HCT116 (cell line): ENCODE measurements at regions not wholly inside any gene's neighbourhood (a gene's known extent, or its start where the extent isn't known, plus 50 kb on each side); places are given as distances from the start of the nearest gene placed in this dataset.

Experiments used
- ATAC-seq: fragments of 200-7000 bp; cut with Tn5 transposase; 2 replicates; pipeline ENCODE4 v1.9.1; 2020; ENCODE audit warnings: mild to moderate bottlenecking, moderate library complexity
- BruUV-seq: library from RNA; stranded (reverse); fragments of 400-500 nt; replicated peaks from 2 replicates; lab custom pipeline; 2021; lab: Mats Ljungman, UMichigan
- CTCF ChIA-PET: fragments of 300-600 bp; sonication (Branson Sonifier 250); formaldehyde crosslinking; loops from one replicate; lab custom pipeline; 2021; ENCODE audit warnings: antibody characterized with exemption; lab: Charles Lee
- POLR2A ChIA-PET: fragments of 300-600, 350-600 bp; sonication (Branson Sonifier 250); formaldehyde crosslinking; loops from one replicate; lab custom pipeline; 2021; ENCODE audit warnings: antibody characterized with exemption; lab: Charles Lee
- RAD21 ChIA-PET, 2 experiments: fragments of 300-600 bp; sonication (Branson Sonifier 250); formaldehyde crosslinking; loops; one replicate each; lab custom pipeline; 2023; ENCODE audit warnings: low total read pairs in 2 of 2; ENCODE audit not compliant: uncharacterized antibody in 2 of 2, unreplicated experiment in 2 of 2, low non-redundant PET in 1 of 2; lab: Charles Lee
- DNase-seq: peaks from one replicate; pipeline ENCODE4 v3.0.0-alpha.2; 2010; ENCODE audit warnings: low read depth, low spot score
- H2AFZ ChIP-seq: fragments of 200-600 bp; shearing (Covaris generic), sonication (generic); 2 replicates; pipeline ENCODE4 v1.6.1; 2017; ENCODE audit warnings: low read depth, mixed run types, mixed read lengths, antibody characterized with exemption, low read length; ENCODE audit not compliant: poor library complexity, severe bottlenecking
- H3K27ac ChIP-seq: 2 replicates; pipeline ENCODE4 v1.5.1; 2012; ENCODE audit warnings: low read depth, low read length
- H3K27me3 ChIP-seq: fragments of 200-600 bp; sonication (generic); 2 replicates; pipeline ENCODE4 v1.6.1; 2016; ENCODE audit warnings: mixed run types, low read length, mixed read lengths; ENCODE audit not compliant: insufficient read depth
- H3K36me3 ChIP-seq, 2 experiments: fragments of 200-500 bp in 1 of 2; fragments of 200-600 bp in 1 of 2; sonication (Bioruptor generic) in 1 of 2; sonication (generic) in 1 of 2; 2 replicates each; pipeline versions ENCODE4 v1.5.1 to v1.6.1; 2014 to 2016; ENCODE audit warnings: low read length in 2 of 2, inconsistent platforms in 1 of 2, mixed read lengths in 1 of 2, mixed run types in 1 of 2; ENCODE audit not compliant: insufficient read depth in 2 of 2, control insufficient read depth in 1 of 2
- H3K4me1 ChIP-seq, 2 experiments: fragments of 200-600 bp in 1 of 2; sonication (generic) in 1 of 2; 2 replicates each; pipeline versions ENCODE4 v1.5.1 to v1.6.1; 2012 to 2017; ENCODE audit warnings: low read length in 2 of 2, inconsistent platforms in 1 of 2, mild to moderate bottlenecking in 1 of 2, mixed read lengths in 1 of 2, mixed run types in 1 of 2, moderate library complexity in 1 of 2; ENCODE audit not compliant: insufficient read depth in 2 of 2, control insufficient read depth in 1 of 2
- H3K4me2 ChIP-seq: fragments of 200-600 bp; sonication (generic); 2 replicates; pipeline ENCODE4 v1.6.1; 2017; ENCODE audit warnings: mixed run types, low read length, mixed read lengths
- H3K4me3 ChIP-seq, 2 experiments: fragments of 200-600 bp in 1 of 2; sonication (generic) in 1 of 2; replicated peaks in 1 of 2; 2 replicates each; pipeline ENCODE4 v1.5.1; 2011 to 2016; ENCODE audit warnings: low read length in 2 of 2, control low read depth in 1 of 2, low read depth in 1 of 2, mild to moderate bottlenecking in 1 of 2, mixed read lengths in 1 of 2, mixed run types in 1 of 2
- H3K79me2 ChIP-seq: fragments of 200-600 bp; sonication (generic); 2 replicates; pipeline ENCODE4 v1.6.1; 2017; ENCODE audit warnings: mild to moderate bottlenecking, mixed run types, low read length, moderate library complexity, mixed read lengths; ENCODE audit not compliant: insufficient read depth
- H3K9ac ChIP-seq: fragments of 200-600 bp; sonication (generic); 2 replicates; pipeline ENCODE4 v1.6.1; 2016; ENCODE audit warnings: low read length, mixed read lengths
- H3K9me2 ChIP-seq: fragments of 200-600 bp; sonication (generic), shearing (Covaris generic); 2 replicates; pipeline ENCODE4 v1.6.1; 2017; ENCODE audit warnings: mixed run types, mild to moderate bottlenecking, moderate library complexity; ENCODE audit not compliant: insufficient read depth
- H3K9me3 ChIP-seq, 2 experiments: fragments of 200-500 bp in 1 of 2; fragments of 200-600 bp in 1 of 2; sonication (Bioruptor generic) in 1 of 2; sonication (generic) in 1 of 2; 2 replicates each; pipeline ENCODE4 v1.6.1; 2014 to 2017; ENCODE audit warnings: low read length in 2 of 2, mixed read lengths in 2 of 2, inconsistent platforms in 1 of 2, low read depth in 1 of 2, mild to moderate bottlenecking in 1 of 2, mixed run types in 1 of 2, moderate library complexity in 1 of 2; ENCODE audit not compliant: control insufficient read depth in 1 of 2, insufficient read depth in 1 of 2
- H4K20me1 ChIP-seq: fragments of 200-600 bp; sonication (generic), shearing (Covaris generic); 2 replicates; pipeline ENCODE4 v1.6.1; 2017; ENCODE audit warnings: mixed run types, mild to moderate bottlenecking, moderate library complexity; ENCODE audit not compliant: insufficient read depth
- CBX3 ChIP-seq: IDR thresholded peaks from 2 replicates; pipeline ENCODE4 v1.6.1; 2012; ENCODE audit warnings: low read depth
- CEBPB ChIP-seq: IDR thresholded peaks from 2 replicates; pipeline ENCODE4 v1.6.1; 2012; ENCODE audit warnings: low read depth
- EGR1 ChIP-seq: IDR thresholded peaks from 2 replicates; pipeline ENCODE4 v1.6.1; 2012; ENCODE audit warnings: low read depth
- ELF1 ChIP-seq: IDR thresholded peaks from 2 replicates; pipeline ENCODE4 v1.6.1; 2012; ENCODE audit warnings: low read depth, borderline replicate concordance
- FOSL1 ChIP-seq: IDR thresholded peaks from 2 replicates; pipeline ENCODE4 v1.6.1; 2012; ENCODE audit warnings: low read depth
- JUND ChIP-seq: IDR thresholded peaks from 2 replicates; pipeline ENCODE4 v1.6.1; 2012
- MAX ChIP-seq: IDR thresholded peaks from 2 replicates; pipeline ENCODE4 v1.6.1; 2012
- POLR2A ChIP-seq: IDR thresholded peaks from 2 replicates; pipeline ENCODE4 v1.7.0; 2011; ENCODE audit warnings: borderline replicate concordance; ENCODE audit not compliant: insufficient read depth, insufficient read length; ENCODE audit errors: extremely low read depth
- RAD21 ChIP-seq: IDR thresholded peaks from 2 replicates; pipeline ENCODE4 v1.6.1; 2012; ENCODE audit warnings: low read depth, mild to moderate bottlenecking
- SIN3A ChIP-seq: IDR thresholded peaks from 2 replicates; pipeline ENCODE4 v1.6.1; 2012; ENCODE audit warnings: low read depth
- SP1 ChIP-seq: IDR thresholded peaks from 2 replicates; pipeline ENCODE4 v1.6.1; 2012; ENCODE audit warnings: low read depth
- YY1 ChIP-seq: IDR thresholded peaks from 2 replicates; pipeline ENCODE4 v1.6.1; 2011; ENCODE audit warnings: low read length, low read depth, moderate library complexity, mild to moderate bottlenecking; ENCODE audit not compliant: insufficient replicate concordance; ENCODE audit errors: extremely low read depth
- ZFX ChIP-seq: fragments of 450-650 bp; IDR thresholded peaks from 2 replicates; pipeline ENCODE4 v1.6.1; 2017
- intact Hi-C: fragments of 100-400 bp; cut with micrococcal nuclease; formaldehyde crosslinking; loops from 2 replicates; pipeline ENCODE4 v1.10.0; 2022
- TF ChIP-seq, protein P1 (sequence below), 3 experiments: fragments of 200-600 bp in 1 of 3; sonication (generic) in 1 of 3; IDR thresholded peaks in 2 of 3; conservative IDR thresholded peaks in 1 of 3; 2 replicates each; pipeline ENCODE4 v1.5.1; 2012 to 2017; ENCODE audit warnings: low read depth in 2 of 3, low read length in 2 of 3, antibody characterized with exemption in 1 of 3, borderline replicate concordance in 1 of 3, control low read depth in 1 of 3, mild to moderate bottlenecking in 1 of 3, mixed read lengths in 1 of 3, mixed run types in 1 of 3, moderate library complexity in 1 of 3; ENCODE audit not compliant: insufficient read depth in 1 of 3
- TF ChIP-seq, protein P2 (sequence below): IDR thresholded peaks from 2 replicates; pipeline ENCODE4 v1.6.1; 2011; ENCODE audit warnings: mild to moderate bottlenecking, low read length, moderate library complexity; ENCODE audit not compliant: insufficient replicate concordance; ENCODE audit errors: extremely low read depth

DNA sequence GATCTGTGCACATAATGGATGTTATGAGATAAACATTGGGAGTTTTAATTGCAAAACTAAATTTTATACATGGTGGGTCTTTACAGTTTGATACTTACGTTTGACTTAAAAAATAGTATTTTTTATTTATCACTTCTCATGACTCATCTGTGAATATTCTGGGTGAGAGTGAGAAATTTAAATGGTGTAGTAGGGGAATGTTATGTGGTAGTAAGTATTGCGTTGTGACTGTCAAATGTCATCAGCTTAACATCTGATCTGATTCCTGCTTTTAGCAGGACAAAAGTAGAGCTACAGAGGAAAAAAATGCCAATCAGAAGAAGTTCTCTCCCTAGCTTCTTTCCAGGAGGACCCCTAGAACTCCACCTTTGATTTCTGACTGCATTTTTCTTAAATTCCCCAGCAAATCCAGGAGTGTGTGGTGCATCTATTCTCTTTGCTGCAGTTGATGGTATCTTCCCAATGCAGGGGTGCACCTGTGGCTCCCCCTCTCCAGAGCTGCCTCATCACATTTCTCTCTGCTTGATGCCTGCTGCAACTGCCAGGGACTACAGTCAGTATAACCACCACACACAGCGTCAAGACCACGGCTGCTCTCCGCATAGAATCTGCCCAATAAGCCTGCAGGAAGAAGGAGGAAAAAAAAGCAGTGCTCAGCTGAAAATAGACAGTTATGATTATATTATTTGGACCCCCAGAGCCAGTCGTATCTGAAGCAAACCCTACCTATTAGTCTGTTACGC lies 151.3 kb upstream of the THUMPD2 start (continued):
- TF ChIP-seq, protein P1, sequence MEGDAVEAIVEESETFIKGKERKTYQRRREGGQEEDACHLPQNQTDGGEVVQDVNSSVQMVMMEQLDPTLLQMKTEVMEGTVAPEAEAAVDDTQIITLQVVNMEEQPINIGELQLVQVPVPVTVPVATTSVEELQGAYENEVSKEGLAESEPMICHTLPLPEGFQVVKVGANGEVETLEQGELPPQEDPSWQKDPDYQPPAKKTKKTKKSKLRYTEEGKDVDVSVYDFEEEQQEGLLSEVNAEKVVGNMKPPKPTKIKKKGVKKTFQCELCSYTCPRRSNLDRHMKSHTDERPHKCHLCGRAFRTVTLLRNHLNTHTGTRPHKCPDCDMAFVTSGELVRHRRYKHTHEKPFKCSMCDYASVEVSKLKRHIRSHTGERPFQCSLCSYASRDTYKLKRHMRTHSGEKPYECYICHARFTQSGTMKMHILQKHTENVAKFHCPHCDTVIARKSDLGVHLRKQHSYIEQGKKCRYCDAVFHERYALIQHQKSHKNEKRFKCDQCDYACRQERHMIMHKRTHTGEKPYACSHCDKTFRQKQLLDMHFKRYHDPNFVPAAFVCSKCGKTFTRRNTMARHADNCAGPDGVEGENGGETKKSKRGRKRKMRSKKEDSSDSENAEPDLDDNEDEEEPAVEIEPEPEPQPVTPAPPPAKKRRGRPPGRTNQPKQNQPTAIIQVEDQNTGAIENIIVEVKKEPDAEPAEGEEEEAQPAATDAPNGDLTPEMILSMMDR (IDR thresholded peaks at IDR 0.05 in 2 of 3, conservative IDR thresholded peaks at IDR 0.05 in 1 of 3; ENCODE audit: borderline replicate concordance in 1 of 3, insufficient read depth in 1 of 3, low read depth in 2 of 3, low read length in 2 of 3): no peak
- no peak for TF ChIP-seq POLR2A
- TF ChIP-seq, protein P2, sequence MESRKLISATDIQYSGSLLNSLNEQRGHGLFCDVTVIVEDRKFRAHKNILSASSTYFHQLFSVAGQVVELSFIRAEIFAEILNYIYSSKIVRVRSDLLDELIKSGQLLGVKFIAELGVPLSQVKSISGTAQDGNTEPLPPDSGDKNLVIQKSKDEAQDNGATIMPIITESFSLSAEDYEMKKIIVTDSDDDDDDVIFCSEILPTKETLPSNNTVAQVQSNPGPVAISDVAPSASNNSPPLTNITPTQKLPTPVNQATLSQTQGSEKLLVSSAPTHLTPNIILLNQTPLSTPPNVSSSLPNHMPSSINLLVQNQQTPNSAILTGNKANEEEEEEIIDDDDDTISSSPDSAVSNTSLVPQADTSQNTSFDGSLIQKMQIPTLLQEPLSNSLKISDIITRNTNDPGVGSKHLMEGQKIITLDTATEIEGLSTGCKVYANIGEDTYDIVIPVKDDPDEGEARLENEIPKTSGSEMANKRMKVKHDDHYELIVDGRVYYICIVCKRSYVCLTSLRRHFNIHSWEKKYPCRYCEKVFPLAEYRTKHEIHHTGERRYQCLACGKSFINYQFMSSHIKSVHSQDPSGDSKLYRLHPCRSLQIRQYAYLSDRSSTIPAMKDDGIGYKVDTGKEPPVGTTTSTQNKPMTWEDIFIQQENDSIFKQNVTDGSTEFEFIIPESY: no peak

DNA sequence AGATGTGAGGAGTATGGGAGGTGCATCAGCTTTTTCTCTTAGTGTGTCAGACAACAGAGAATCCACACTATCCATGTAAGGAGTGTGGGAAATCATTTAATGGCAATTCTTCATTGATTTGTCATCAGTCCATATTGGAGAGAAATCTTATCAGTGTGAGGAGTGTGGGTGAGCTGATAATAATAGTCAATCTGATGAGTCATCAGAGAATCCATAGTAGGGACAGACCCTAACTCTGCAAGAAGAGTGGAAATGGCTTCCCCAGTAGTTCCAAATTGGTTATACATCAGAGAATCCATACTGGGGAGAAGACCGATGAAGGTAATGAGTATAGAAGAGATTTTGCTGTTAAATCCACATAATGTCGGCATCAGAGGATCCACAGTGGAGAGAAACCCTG lies 150.5 kb upstream of the THUMPD2 start:
- Histone ChIP-seq H2AFZ (no peak overlapping the region), H3K9me2 (no peaks in the 10 kb centered on the region), H3K27ac (no peak overlapping the region), H3K4me2 (no peak overlapping the region), H3K9ac (no peak overlapping the region), H3K79me2 (no peaks in the 10 kb centered on the region), H3K4me1 (no peaks in the 10 kb centered on the region), H3K4me3 (no peak overlapping the region), H3K27me3 (peaks cover 11% of the 10 kb centered on the region), H4K20me1 (no peaks in the 10 kb centered on the region), H3K36me3 (no peaks in the 10 kb centered on the region), H3K9me3 (no peaks in the 10 kb centered on the region)
- ChIA-PET RAD21 (no interaction called here), CTCF (no interaction called here), POLR2A (no interaction called here)
- intact Hi-C loops: no loop called here
- BruUV-seq: no TSS peak
- DNase-seq (no peak), ATAC-seq (no peak)
- TF ChIP-seq EGR1 (no peak), FOSL1 (no peak), SP1 (no peak), POLR2A (no peak), ZFX (no peak), ELF1 (no peak), CBX3 (no peak), YY1 (no peak), SIN3A (no peak), JUND (no peak), CEBPB (no peak), RAD21 (no peak), MAX (no peak)
- TF ChIP-seq, protein P1 (IDR thresholded peaks at IDR 0.05 in 2 of 3, conservative IDR thresholded peaks at IDR 0.05 in 1 of 3; ENCODE audit: borderline replicate concordance in 1 of 3, insufficient read depth in 1 of 3, low read depth in 2 of 3, low read length in 2 of 3): no peak
- TF ChIP-seq, protein P2: no peak
